ENCODE measurements at regions not wholly inside any gene's neighbourhood (a gene's known extent, or its start where the extent isn't known, plus 50 kb on each side); places are given as distances from the start of the nearest gene placed in this dataset.
"Not testable (repeated sequence)": the region's sequence is repeated elsewhere in the genome, so short reads cannot be mapped to it uniquely, and the experiment has no call there.

GRCh38 chr2:147351784-147352183 lies 493.0 kb upstream of the ACVR2A start:
- DNase-seq = no peak

- DNase-seq = no peak
These were observed 495.8 kb upstream of the ACVR2A start for GRCh38 chr2:147348931-147349555.

- DNase-seq = no peak
These were observed 498.7 kb upstream of the ACVR2A start for GRCh38 chr2:147346142-147346541.

- no peak for DNase-seq
These were observed 499.6 kb upstream of the ACVR2A start for GRCh38 chr2:147345246-147345645.

- no peak for DNase-seq
These were observed 502.5 kb upstream of the ACVR2A start for GRCh38 chr2:147342329-147342728.

- DNase-seq = peak; percentile 7
These were observed 512.9 kb upstream of the ACVR2A start for GRCh38 chr2:147331790-147332419.

- DNase-seq = no peak
These were observed 513.9 kb upstream of the ACVR2A start for GRCh38 chr2:147330925-147331324.

- peak; percentile 64 for DNase-seq
These were observed 517.2 kb upstream of the ACVR2A start for GRCh38 chr2:147327613-147328012.

GRCh38 chr2:147325990-147326389 lies 518.8 kb upstream of the ACVR2A start:
- DNase-seq = no peak

GRCh38 chr2:147320146-147320545 lies 524.7 kb upstream of the ACVR2A start:
- peak; percentile 41 for DNase-seq

GRCh38 chr2:147311058-147311430 lies 533.8 kb upstream of the ACVR2A start:
- no peak for DNase-seq

- DNase-seq = no peak
These were observed 534.3 kb upstream of the ACVR2A start for GRCh38 chr2:147310335-147311057.

GRCh38 chr2:147297820-147298219 lies 547.0 kb upstream of the ACVR2A start:
- no peak for DNase-seq

- no peak for DNase-seq
These were observed 549.9 kb upstream of the ACVR2A start for GRCh38 chr2:147294825-147295392.

- no peak for DNase-seq
These were observed 550.6 kb upstream of the ACVR2A start for GRCh38 chr2:147293991-147294824.

GRCh38 chr2:147288131-147288530 lies 556.7 kb upstream of the ACVR2A start:
- DNase-seq = peak; percentile 1

- no peak for DNase-seq
These were observed 568.9 kb upstream of the ACVR2A start for GRCh38 chr2:147275943-147276342.

- no peak for DNase-seq
These were observed 571.2 kb upstream of the ACVR2A start for GRCh38 chr2:147273628-147274027.

GRCh38 chr2:147273106-147273505 lies 571.7 kb upstream of the ACVR2A start:
- no peak for DNase-seq

- not testable (repeated sequence) for DNase-seq
These were observed 575.2 kb upstream of the ACVR2A start for GRCh38 chr2:147269581-147269980.

GRCh38 chr2:147260241-147260640 lies 584.6 kb upstream of the ACVR2A start:
- no peak for DNase-seq

GRCh38 chr2:147255812-147256211 lies 589.0 kb upstream of the ACVR2A start:
- DNase-seq = no peak

Data from inflammatory macrophage treated with lipopolysaccharide for 4 hours (primary cell).